Osteocyte (in vitro differentiated cells): ENCODE measurements at regions not wholly inside any gene's neighbourhood (a gene's known extent, or its start where the extent isn't known, plus 50 kb on each side); places are given as distances from the start of the nearest gene placed in this dataset.

Experiments used
- DNase-seq: peaks from one replicate; pipeline ENCODE4 v3.0.0; 2021; ENCODE audit warnings: mixed read lengths; ENCODE audit not compliant: unreplicated experiment; ENCODE audit errors: extremely low spot score
- H3K27ac Mint-ChIP-seq: one replicate; pipeline ENCODE4 v1.8.0; 2021; ENCODE audit warnings: mild to moderate bottlenecking, mixed read lengths; ENCODE audit not compliant: unreplicated experiment
- H3K27me3 Mint-ChIP-seq: one replicate; pipeline ENCODE4 v1.8.0; 2021; ENCODE audit warnings: mixed read lengths; ENCODE audit not compliant: unreplicated experiment
- H3K36me3 Mint-ChIP-seq: one replicate; pipeline ENCODE4 v1.8.0; 2021; ENCODE audit warnings: mixed read lengths; ENCODE audit not compliant: unreplicated experiment
- H3K4me1 Mint-ChIP-seq: one replicate; pipeline ENCODE4 v1.8.0; 2021; ENCODE audit warnings: mixed read lengths; ENCODE audit not compliant: unreplicated experiment
- H3K4me3 Mint-ChIP-seq: one replicate; pipeline ENCODE4 v1.8.0; 2021; ENCODE audit warnings: mild to moderate bottlenecking, moderate library complexity, mixed read lengths; ENCODE audit not compliant: unreplicated experiment
- H3K9me3 Mint-ChIP-seq: one replicate; pipeline ENCODE4 v1.8.0; 2021; ENCODE audit warnings: mixed read lengths; ENCODE audit not compliant: unreplicated experiment
- TF ChIP-seq, protein P1 (sequence below): fragments of 200-600 bp; sonication (generic); IDR thresholded peaks from 2 replicates; pipeline ENCODE4 v1.5.0; 2021; ENCODE audit warnings: antibody characterized with exemption, mild to moderate bottlenecking, moderate library complexity

DNA sequence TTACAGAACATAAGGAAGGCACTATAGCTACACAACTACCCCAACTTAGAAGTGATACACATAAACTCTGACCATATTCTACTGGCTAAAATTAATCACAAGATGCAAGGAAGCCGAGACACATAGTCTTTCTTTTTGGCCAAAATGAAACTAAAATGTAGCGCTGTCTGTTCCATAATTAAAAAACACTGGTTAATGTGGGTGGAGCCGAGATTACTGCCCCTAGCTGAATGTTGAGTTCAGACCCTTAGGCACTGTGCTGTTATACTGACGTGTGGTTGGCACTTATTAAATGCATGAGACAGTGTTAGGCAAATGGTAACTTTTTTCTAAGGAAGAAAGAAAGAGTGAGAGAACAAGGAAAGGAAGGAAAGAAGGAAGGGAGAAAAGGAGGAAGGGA is 254.6 kb upstream of the RND3 start:
- DNase-seq = no peak
- no peaks in the 10 kb centered on the region for H3K27me3 Mint-ChIP-seq

DNA sequence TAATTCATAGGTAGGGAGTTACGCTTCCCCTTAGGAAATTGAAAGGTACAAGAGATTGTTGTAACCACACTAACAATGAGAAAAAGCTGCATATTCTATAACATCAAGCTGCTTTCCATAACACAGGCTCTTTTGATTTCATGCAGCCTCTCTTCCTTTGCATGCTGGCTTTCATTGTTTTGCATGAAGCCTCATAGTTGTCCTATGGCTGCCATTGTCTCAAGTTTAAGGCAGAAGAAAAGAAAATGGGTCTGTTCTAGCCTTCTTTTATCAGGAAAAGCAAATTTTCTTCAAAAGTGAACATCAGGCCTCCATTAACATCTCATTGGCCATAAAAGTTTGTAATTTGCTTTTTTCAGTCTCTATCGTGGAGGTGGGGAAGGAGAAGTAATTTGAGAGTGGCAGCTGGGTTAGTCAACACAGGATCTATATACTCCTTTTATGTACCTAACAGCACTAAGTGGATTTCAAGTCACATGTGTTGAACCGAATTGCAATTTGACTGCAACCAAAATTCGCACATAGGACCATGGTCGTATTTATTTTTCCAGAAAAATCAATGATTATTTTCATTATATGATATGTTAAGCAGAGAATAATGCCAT is 248.5 kb upstream of the RND3 start:
- TF ChIP-seq, protein P1, sequence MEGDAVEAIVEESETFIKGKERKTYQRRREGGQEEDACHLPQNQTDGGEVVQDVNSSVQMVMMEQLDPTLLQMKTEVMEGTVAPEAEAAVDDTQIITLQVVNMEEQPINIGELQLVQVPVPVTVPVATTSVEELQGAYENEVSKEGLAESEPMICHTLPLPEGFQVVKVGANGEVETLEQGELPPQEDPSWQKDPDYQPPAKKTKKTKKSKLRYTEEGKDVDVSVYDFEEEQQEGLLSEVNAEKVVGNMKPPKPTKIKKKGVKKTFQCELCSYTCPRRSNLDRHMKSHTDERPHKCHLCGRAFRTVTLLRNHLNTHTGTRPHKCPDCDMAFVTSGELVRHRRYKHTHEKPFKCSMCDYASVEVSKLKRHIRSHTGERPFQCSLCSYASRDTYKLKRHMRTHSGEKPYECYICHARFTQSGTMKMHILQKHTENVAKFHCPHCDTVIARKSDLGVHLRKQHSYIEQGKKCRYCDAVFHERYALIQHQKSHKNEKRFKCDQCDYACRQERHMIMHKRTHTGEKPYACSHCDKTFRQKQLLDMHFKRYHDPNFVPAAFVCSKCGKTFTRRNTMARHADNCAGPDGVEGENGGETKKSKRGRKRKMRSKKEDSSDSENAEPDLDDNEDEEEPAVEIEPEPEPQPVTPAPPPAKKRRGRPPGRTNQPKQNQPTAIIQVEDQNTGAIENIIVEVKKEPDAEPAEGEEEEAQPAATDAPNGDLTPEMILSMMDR = no peak
- no peak for DNase-seq
- no peaks in the 10 kb centered on the region for H3K36me3 Mint-ChIP-seq
- no peak overlapping the region for H3K4me3 Mint-ChIP-seq
- no peaks in the 10 kb centered on the region for H3K27me3 Mint-ChIP-seq
- H3K9me3 Mint-ChIP-seq = no peaks in the 10 kb centered on the region
- H3K27ac Mint-ChIP-seq = no peak overlapping the region
- H3K4me1 Mint-ChIP-seq = no peaks in the 10 kb centered on the region

More for the DNA sequence above, 254.6 kb upstream of the RND3 start:
- Mint-ChIP-seq H3K4me1 (no peaks in the 10 kb centered on the region), H3K36me3 (no peaks in the 10 kb centered on the region), H3K4me3 (no peak overlapping the region), H3K9me3 (peaks cover 5% of the 10 kb centered on the region), H3K27ac (no peak overlapping the region)
- TF ChIP-seq, protein P1 = no peak

DNA sequence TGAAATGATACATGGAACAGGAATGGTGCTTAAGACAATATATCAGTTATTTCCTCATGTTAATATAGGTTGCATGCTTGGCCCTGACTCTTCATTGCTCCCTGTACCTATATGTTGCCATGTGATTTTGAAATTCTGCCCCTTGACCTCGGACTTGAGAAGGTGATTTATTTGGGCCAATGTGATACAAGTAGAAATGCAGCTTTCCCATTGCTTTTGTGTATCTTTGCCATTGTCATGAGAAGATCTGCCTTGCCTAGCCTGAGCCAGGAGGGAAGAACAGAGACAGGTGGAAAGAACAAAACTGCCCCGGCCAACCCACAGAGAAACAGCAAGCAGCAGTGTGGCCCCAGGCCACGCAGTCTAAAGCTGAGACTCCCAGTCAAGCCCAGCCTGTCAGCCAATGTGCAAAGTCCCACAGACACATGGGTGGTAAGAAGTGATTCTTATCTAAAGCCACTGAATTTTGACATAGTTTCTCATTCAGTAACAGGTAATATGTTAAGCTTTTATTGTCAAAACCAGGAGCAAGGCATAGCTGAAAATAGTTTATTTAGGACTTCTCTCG is 245.7 kb upstream of the RND3 start:
- no peak overlapping the region for H3K4me3 Mint-ChIP-seq
- H3K27ac Mint-ChIP-seq = no peak overlapping the region
- TF ChIP-seq, protein P1 = no peak
- H3K27me3 Mint-ChIP-seq = no peaks in the 10 kb centered on the region
- H3K9me3 Mint-ChIP-seq = no peaks in the 10 kb centered on the region
- DNase-seq = no peak
- no peaks in the 10 kb centered on the region for H3K4me1 Mint-ChIP-seq
- no peaks in the 10 kb centered on the region for H3K36me3 Mint-ChIP-seq

DNA sequence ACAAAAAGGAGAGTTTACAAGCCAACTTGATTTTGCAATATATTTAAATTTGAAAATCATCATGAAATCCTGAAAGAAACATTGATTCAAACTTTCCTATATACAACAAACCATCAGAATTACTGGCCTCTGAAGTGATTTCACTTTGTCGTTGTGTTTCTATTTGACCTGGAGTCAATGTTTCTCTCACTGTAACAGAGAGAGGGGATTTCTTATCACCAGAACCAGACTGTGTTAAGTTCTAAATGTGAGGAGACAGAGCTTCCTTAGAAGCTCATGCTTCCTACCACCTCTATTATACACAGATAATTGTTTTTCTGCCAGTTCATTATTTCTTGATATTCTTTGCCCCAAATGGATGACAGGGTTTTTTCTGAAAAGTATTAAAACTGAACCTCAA is 245.0 kb upstream of the RND3 start:
- H3K27me3 Mint-ChIP-seq = no peaks in the 10 kb centered on the region
- H3K9me3 Mint-ChIP-seq = no peaks in the 10 kb centered on the region
- H3K27ac Mint-ChIP-seq = no peak overlapping the region
- no peak for DNase-seq
- TF ChIP-seq, protein P1 = no peak
- no peaks in the 10 kb centered on the region for H3K4me1 Mint-ChIP-seq
- no peak overlapping the region for H3K4me3 Mint-ChIP-seq
- no peaks in the 10 kb centered on the region for H3K36me3 Mint-ChIP-seq

DNA sequence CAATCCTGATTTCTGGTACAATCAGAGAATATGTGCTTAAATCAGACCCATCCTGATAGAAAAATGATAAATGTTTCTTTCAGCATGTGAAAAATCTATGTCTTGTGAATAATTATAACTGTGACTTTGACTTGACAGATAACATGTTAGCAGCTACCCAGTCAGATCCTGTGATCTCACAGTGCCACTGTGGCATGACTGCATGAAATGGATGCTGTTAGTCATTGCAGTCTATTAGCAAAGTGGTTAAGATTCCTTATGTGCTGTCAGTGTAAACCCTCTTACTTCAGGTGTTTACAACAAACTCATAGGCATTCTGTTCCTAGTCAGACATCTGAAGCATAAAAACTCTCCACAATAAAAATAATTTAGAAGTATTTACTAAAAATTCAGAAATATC is 244.6 kb upstream of the RND3 start:
- no peaks in the 10 kb centered on the region for H3K36me3 Mint-ChIP-seq
- TF ChIP-seq, protein P1 = no peak
- no peaks in the 10 kb centered on the region for H3K27me3 Mint-ChIP-seq
- H3K27ac Mint-ChIP-seq = no peak overlapping the region
- no peak for DNase-seq
- H3K9me3 Mint-ChIP-seq = no peaks in the 10 kb centered on the region
- no peaks in the 10 kb centered on the region for H3K4me1 Mint-ChIP-seq
- no peak overlapping the region for H3K4me3 Mint-ChIP-seq
